Ishikawa (cell line): ENCODE measurements at regions not wholly inside any gene's neighbourhood (a gene's known extent, or its start where the extent isn't known, plus 50 kb on each side); places are given as distances from the start of the nearest gene placed in this dataset.

Experiments
- TEAD4 ChIP-seq: IDR thresholded peaks from 2 replicates; pipeline ENCODE4 v1.6.1; 2012
- TF ChIP-seq, protein P1 (sequence below): IDR thresholded peaks from 2 replicates; pipeline ENCODE4 v1.6.1; 2012

DNA sequence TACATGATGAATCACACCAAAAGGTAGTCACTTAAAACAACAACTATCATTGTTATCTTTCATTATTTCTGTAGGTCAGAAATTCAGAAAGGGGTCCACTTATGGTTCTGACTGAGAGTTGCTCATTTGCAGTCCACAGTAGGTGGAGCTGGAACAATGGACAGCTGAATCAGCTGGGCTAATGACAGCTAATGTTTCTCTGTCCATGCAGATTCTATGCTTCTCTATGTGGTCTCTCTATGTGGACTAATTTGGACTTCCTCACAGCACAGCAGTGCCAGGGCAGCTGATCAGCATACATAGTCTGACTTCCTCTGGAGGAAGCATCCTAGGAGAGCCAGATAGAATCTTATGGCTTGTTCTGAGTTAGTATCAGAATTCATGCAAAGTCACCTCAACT, 131.7 kb upstream of the INTU start:
- TF ChIP-seq, protein P1, sequence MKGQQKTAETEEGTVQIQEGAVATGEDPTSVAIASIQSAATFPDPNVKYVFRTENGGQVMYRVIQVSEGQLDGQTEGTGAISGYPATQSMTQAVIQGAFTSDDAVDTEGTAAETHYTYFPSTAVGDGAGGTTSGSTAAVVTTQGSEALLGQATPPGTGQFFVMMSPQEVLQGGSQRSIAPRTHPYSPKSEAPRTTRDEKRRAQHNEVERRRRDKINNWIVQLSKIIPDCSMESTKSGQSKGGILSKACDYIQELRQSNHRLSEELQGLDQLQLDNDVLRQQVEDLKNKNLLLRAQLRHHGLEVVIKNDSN = no peak
- no peak for TF ChIP-seq TEAD4
